ENCODE measurements at regions not wholly inside any gene's neighbourhood (a gene's known extent, or its start where the extent isn't known, plus 50 kb on each side); places are given as distances from the start of the nearest gene placed in this dataset.
"Not testable (repeated sequence)": the region's sequence is repeated elsewhere in the genome, so short reads cannot be mapped to it uniquely, and the experiment has no call there.

DNA sequence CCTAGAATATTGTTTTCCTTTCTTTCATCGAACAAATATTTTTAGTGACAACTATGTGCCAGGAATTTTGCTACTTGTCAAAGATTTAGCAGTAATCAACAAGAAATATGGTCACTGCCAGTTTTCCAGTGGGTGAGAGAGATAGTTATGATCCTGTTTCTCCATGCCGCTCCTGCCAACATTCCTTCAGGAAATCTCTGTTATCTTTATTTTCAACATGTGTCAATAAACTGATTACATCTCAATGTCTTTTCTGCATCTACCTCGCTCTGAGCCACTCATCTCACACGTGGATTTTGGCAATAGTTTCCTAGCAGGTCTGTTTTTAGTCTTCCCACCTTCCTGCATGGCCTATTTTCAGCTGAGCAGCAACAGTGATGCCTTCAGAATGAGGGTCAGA, 650.0 kb upstream of the STXBP6 start:
- no peak for DNase-seq (ENCODE audit: low spot score)

DNA sequence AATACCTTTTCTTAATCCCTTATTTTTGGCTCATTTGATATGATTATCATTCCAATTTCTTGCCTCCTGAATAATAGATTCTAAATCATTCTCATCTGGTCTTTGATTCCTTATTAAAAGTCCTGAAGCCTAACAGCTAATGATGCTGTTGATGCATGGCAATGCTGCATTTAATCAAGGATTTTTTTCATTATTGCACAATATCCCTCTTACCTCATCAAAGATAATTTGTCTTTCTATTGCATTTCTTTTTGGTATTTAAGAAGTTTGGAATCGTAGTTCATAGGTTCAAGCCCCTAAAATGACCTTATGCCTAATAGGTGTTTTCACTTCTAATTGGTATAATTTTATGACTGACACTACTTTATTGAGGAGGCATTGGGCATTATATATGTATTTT, 648.2 kb upstream of the STXBP6 start:
- no peak for DNase-seq (ENCODE audit: low spot score)

DNA sequence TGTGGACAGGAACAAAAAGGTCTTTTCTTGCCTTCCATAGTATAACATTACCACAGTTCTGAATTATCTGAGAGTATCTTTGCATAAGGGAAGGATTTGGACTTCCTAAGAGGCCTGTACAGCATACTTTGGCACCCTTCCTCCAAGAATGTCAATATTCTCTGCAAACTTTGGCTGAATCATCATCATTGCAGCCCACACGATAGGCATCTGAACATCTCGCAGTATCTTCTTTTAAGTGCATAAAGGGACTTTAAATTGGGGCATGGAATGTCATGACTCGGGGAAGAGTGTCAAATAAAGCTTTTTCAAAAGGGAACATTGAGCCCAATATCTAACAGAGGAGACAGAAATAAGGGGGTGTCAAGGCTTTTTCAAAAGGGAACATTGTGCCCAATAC, 646.2 kb upstream of the STXBP6 start:
- no peak for DNase-seq (ENCODE audit: low spot score)

DNA sequence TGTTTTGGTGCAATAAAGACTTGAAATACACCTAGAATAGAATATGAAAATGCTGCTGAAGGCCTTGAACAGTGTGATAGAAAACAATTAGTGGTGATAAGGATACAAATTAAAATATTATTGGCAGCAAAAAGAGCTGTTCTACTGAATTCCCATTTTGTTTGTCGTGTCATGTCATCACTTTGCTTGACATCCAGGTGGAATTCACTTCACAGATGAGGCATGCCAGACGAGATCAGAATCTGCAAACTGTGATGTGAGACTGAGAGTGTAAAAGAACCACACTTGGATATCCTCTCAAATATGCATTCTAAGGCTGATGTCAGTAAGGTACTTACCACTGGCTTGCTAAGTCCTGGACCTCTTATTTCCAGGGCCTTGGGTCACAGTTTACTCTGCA, 635.1 kb upstream of the STXBP6 start:
- DNase-seq (ENCODE audit: low spot score) = no peak

DNA sequence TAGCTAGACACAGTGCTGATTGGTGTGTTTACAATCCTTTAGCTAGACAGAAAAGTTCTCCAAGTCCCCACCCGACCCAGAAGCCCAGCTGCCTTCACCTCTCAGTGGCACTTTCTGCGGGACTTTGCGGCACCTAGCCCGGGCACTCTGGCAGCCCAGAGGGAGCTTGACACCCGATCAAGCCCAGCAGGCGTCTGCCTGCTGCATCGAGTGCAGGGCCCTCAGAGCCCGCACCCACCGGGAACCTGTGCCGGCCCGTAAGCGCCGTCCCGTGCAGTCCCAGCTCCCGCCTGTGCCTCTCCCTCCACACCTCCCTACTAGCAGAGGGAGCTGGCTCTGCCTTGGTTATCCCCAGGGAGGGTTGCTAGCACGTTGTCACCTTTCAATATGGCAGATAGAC, 631.0 kb upstream of the STXBP6 start:
- no peak for DNase-seq (ENCODE audit: low spot score)

DNA sequence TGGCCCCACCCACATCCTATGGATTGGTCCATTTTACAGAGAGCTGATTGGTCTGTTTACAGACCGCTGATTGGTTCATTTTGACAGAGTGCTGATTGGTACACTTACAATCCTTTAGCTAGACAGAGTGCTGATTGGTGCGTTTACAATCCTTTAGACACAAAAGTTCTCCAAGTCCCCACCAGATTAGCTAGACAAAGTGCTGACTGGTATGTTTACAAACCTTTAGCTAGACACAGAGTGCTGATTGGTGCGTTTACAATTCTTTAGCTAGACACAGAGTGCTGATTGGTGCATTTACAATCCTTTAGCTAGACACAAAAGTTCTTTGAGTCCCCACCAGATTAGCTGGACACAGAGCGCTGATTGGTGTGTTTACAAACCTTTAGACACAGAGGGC, 630.6 kb upstream of the STXBP6 start:
- not testable (repeated sequence) for DNase-seq (ENCODE audit: low spot score)

DNA sequence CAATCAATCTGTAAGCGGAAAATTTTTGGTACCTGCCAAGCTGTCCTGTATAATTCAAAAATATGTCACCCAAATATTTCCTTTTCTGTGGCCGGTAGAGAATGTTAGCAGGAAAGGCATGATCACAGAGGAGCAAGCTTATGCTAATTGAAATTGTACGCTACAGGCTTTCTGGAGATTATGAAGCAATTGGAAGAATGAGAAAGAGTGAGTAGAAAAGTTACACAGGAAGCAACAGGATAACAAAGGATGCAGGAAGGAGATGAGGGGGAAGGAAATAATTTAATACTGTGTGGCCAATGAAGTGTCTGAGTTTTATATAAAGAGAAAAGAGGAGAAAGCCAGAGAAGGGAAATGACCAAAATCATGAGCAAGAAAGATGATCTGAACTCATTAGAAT, 627.2 kb upstream of the STXBP6 start:
- DNase-seq (ENCODE audit: low spot score) = no peak

DNA sequence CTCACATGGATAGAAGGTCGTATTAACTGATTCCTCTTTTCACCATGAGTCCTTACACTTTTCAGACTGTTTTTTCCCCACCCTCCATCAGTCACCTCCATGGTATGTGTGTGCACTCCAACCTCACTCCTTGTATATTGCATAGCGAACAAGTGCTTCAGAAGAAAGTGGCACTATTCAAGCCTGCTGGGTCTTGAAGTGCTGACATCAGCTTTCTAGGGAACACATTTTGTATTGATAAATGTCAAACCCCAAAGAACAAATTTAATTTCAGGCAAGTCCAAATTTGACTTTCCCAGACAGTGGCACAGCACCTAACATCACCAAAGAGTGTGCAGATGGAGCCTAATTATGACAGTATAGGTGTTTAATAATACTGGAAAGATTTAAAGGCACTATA, 617.4 kb upstream of the STXBP6 start:
- DNase-seq (ENCODE audit: low spot score) = no peak

DNA sequence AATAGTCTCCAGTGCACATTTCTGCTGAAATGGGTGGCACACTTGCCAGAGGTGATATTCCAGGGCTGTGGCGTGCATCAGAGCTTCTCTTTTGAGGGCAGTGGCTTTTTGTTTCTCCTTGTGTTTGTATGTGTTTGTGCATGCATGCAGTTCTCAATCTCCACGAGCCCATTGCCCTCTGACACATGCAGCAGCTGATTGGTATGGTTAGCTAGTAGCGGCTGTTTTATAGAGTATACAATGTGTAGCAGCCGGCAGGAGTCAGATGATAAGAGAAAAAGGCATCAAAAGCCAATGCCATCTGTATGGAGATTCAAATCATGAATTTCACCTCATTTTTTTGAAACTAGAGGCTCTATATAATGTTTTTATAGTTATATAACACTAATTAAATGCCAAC, 616.9 kb upstream of the STXBP6 start:
- no peak for DNase-seq (ENCODE audit: low spot score)

DNA sequence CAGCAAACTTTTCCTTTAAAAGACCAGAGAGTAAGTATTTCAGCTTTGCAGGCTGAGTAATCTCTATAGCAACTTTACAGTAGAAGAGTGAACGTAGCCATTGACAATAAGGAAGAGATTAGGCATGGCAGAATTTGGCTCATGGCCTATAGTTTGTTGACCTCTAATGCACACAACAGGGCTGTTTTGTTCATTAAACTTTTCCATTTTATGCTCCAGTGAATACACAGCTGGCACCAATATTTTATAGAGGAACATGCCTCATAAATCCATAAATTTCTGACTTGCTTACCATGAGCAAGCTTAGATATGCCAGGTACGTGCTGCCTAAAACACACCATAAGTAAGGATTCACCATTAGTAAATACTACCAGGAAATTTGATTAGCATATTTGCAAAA, 609.0 kb upstream of the STXBP6 start:
- no peak for DNase-seq (ENCODE audit: low spot score)

DNA sequence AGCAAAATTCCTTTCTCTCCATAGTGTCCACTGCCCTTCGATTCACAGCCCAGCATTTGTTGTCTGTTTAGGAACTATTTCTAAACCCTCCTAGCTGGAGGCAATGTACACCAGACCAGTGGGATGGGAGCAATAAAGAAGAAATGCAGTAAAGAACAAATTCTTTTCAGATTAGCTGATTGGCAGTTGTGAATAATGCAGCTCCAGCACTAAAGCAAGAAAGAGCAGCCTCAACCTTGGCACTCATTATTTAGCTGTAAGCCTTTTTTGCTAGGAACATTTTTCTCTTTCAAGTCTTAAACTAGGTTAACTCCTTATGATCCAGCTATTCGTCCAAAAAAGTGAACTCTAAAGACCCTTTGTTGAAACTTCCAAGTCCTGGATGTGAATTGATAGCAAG, 580.5 kb upstream of the STXBP6 start:
- no peak for DNase-seq (ENCODE audit: low spot score)

DNA sequence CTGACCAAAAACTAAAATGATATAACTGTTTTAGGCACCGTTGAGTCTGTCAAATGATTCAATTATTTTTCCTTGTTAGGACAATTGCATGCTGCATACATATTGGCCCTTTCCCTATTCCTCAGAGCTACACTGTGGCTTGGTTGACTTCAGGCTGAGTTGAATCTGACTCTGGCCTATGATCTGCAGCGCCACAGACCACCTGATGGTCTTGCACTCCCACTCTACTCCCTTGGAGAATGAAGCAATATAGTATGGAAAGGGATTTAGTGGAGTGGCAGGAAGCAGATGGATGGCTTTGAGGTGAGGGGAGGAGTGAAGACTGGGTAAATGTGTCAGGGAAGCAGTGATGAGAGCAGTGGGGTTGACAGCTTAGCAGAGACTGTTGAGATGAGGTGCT, 579.0 kb upstream of the STXBP6 start:
- no peak for DNase-seq (ENCODE audit: low spot score)

DNA sequence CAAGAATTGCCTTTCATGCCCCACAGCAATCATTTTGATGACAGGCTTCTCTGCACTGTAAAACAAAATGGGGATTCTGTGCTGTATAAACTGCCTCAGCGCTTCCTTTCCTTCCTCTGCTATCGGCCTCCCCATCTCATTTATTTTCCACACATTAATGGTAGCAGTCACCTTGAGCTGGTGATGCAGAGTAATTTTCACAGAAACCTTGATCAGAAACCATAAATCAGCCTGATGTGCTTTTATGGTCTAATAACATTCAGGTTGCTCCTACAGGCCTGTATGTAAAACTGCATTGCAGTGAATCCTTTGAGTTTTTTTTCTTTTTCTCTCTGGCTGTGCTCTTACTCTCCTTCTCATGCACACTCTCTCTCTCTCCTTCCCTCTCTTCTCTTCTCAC, 578.4 kb upstream of the STXBP6 start:
- no peak for DNase-seq (ENCODE audit: low spot score)

DNA sequence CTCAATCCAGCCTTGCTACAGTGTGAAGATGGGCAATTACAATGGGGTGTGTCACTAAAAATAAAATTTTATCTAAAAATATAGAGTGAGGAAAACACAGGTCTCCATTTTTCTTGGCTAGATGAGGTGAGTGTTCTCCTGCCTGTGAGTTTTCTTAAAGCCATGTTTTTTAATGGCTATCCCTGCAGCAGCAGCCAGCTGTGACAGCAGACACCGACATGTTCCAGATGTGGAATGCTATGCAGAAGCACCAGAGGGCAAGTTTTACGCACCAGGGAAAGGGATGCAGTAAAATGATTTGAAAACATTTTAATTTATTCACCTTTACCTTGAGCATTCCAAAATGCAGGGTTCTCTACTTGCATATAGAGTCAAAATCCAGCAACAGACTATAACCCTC, 577.0 kb upstream of the STXBP6 start:
- no peak for DNase-seq (ENCODE audit: low spot score)

DNA sequence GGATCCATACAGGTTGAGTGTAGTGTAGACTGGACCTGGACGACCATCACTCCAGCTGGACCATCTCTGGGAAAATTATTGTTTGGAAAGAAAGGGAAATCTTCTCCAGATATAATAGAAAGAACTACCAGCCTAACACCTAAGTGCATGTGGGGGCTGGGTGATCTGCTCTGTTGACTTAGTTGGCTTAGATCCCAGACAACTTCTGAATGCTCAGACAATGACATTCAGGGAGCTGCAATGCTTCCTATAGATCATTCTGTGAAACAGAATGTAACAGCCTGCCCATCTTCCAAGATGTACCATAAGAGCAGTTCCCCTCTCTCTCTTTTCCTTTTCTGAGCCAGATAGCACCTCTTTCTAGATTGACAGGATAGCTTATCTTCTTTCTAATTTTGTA, 572.8 kb upstream of the STXBP6 start:
- DNase-seq (ENCODE audit: low spot score) = no peak

DNA sequence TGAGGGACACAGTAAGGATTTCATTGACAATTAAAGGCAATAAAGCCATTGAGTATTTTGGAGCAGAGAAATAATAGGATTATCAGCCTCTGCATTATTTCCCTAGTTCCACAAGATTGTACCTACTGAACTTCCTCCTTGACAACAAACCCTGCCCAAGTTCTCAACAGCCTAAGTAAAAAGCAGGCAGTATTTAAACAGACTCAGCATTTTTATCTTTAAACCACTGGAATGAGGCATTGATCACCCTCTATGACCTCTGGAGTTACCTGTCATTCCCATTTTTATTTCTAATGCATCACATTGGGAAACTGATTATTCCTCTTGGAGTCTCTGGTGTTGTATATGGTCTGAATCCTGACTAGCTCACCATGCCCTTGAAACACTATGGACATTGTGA, 570.6 kb upstream of the STXBP6 start:
- no peak for DNase-seq (ENCODE audit: low spot score)

DNA sequence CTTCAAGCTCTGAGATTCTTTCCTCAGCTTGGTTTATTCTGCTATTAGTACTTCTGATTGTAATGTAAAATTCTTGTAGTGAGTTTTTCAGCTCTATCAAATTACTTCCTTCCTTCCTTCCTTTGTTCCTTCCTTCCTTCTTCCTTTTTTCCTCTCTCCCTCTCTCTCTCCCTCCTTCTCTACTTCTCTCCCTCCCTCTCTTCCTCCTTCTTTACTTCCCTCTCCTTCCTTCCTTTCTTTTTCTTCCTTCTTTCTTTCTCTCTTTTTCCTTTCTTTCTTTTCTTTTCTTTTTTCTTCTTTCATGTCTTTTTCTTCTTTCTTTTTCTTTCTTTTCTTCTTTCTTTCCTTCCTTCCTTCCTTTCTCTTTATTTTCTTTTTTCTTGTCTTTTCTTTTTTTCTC, 565.2 kb upstream of the STXBP6 start:
- no peak for DNase-seq (ENCODE audit: low spot score)

DNA sequence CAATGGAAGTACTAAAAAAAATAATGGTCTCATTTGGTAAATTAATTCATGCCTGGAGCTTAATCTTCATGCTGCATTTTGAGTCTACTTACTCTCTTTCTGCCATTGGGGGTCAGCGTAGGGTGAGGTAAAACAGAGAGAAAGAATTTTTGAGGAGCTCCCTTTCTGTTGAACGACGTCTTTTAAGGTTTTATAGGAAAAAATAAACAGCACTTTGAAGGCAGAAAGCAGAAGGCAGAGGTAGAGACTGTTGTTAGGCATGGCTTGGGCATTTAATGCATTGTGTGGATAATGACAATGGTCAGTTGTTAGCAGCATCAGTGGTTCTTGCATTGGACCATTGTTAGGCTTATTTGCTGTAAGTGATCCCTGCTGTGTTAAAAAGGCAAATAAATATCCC, 557.2 kb upstream of the STXBP6 start:
- DNase-seq (ENCODE audit: low spot score) = no peak

DNA sequence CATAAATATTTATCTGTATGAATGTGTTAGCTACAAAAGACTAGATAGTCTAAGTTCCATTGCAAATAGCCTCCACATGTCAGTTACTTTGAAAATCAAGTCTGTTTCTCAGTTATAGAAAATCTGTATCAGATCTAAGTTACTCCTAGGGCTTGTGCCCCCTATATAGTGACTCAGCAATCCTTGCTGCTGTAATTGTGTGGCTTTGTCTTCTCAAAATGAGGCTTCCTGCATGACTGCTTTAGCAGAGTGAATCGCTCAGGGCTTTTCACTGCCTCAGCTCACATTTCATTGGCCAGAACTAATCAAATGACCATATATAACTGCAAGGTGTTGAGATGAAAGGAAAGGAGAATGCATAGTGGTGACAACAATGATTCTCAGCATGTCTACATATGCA, 552.2 kb upstream of the STXBP6 start:
- no peak for DNase-seq (ENCODE audit: low spot score)

DNA sequence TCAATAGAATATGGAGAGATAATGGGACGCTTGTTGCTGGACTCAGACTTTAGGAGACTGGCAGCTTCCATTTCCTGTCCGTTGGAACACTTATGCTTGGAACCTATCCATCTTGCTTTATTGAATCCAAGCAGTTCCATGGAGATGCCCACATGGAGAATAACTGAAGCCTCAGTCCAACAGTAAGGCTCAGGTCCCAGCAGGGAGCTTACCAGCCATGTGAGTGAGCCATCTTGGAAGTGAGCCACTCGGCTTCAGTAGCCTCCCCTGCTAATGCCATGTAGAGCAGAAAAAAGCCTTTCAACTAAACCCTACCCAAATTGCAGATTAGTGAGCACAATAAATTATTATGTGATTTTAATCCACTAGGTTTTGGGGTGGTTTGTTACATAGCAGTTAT, 538.8 kb upstream of the STXBP6 start:
- DNase-seq (ENCODE audit: low spot score) = no peak

DNA sequence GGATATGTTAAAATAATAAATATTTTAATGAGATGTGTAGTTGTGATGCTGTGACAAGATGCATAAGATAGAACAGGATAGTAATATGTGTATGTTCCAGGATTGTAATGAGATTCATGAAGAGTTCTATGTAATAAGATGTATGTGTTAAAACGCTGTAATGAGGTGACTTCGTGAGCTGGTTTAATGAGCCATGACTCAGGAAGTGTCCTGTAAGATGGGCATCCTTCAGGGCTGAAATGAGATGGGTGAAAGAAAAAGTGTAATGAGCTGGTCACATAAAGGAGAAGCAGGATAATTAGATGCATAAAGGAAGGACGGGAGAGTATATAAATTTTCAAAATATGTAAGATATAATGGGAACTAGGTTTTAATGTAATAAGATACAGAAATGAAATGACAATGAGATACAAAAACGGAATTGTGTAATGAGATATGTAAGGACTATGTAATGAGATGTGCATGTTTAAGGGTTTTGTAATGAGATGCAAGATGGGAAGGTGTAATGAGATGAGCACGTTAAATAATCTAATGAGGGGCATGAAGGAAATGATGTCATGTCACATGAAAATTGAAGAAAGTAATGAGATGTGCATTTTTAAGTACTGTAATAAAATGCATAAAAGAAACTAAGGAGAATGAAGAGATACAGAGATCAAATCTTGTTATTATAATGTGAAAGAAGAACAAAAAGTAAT, 524.8 kb upstream of the STXBP6 start:
- DNase-seq (ENCODE audit: low spot score) = no peak

DNA sequence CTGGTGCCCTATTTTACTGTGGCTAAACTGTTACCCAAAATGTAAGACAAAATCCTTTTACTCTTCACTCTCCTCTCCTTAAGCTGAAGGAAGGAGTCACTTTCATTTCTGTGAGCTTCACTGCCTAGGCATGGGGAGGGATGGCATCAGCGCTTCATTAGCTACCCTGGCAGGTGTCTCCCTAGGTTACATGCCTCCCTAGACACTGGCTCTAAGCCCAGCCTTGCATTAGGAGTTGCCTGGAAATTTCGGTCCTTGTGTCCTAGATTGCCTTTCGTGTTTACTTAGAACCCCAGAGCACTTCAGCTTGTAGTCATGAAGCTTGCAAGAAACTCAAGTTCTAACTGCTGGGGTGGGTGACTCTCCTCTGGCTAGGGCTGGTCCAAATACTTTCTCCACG, 520.5 kb upstream of the STXBP6 start:
- DNase-seq (ENCODE audit: low spot score) = no peak

DNA sequence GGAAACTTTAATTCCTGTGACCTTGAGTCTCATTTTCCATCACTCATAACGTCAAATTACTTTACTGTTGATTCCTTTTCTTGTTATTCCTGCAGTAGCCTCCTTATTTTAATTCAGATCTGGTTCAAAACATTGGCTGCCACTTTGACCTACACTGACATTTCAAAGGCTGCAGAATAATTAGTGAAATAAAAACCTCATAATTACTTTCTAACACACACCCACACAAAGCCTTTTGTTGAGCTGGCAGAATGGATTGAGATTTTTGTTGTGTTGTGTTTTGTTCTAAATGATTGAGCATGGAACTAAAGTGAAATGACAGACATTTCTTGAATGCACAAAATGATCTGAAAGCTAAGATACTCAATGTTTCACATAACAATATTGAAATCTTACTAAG, 507.5 kb upstream of the STXBP6 start:
- no peak for DNase-seq (ENCODE audit: low spot score)

DNA sequence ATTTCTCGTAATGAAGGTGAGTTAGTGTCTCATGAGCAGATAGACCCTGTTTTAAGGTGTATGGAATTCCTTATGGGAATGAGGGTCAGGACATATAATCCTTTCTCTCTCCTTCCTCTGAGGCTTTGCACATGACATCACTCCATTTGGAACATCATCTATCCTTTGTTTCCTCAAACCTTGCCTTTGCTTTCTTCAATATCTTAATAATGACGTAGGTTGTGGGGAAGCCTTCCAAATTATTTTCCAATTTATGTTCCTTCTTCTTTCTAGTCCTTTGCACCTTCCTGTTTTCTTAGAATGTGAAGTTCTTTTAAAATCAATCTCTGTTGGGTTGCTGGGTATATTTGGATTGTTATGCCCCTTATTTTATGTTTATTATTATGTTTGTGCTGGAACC, 502.9 kb upstream of the STXBP6 start:
- no peak for DNase-seq (ENCODE audit: low spot score)

DNA sequence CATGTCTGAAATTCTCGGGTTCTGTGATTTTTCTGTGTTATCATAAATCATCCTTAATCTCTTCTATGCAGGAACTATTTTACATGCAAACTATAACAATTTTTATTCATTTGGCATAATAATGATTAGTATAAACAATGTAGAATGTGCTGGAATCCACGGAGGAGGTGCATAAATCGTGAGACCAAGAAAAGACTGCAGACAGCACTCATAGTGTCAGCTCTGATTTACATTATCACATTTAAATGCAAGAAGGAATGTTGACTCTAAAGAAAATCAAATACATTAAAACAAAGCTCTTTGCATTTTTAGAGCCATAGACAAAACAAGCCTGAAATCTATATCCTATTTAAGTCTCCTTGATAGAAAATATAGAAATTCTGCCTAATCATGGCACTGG, 501.7 kb upstream of the STXBP6 start:
- no peak for DNase-seq (ENCODE audit: low spot score)
